NCI-H1930 (cell line): ENCODE measurements at regions not wholly inside any gene's neighbourhood (a gene's known extent, or its start where the extent isn't known, plus 50 kb on each side); places are given as distances from the start of the nearest gene placed in this dataset.

Experiments used
- DNase-seq, 2 experiments: peaks; one replicate each; lab custom pipeline; 2025; lab: John Stamatoyannopoulos, UW

- no peak for DNase-seq
Observed at GRCh38 chr13:36493046-36493445, 60.8 kb downstream of the CCNA1 start.

GRCh38 chr13:36495431-36495830 is 63.1 kb downstream of the CCNA1 start:
- DNase-seq: no peak

- DNase-seq: no peak
Observed at GRCh38 chr13:36509369-36509768, 77.1 kb downstream of the CCNA1 start.

- DNase-seq: no peak
Observed at GRCh38 chr13:36512771-36513170, 80.5 kb downstream of the CCNA1 start.

- no peak for DNase-seq
Observed at GRCh38 chr13:36513266-36513665, 81.0 kb downstream of the CCNA1 start.

- no peak for DNase-seq
Observed at GRCh38 chr13:36515466-36515865, 83.2 kb downstream of the CCNA1 start.

GRCh38 chr13:36516225-36516624 is 83.9 kb downstream of the CCNA1 start:
- no peak for DNase-seq

GRCh38 chr13:36518707-36519106 is 86.4 kb downstream of the CCNA1 start:
- DNase-seq: no peak

- DNase-seq: no peak
Observed at GRCh38 chr13:36519432-36519831, 87.1 kb downstream of the CCNA1 start.

GRCh38 chr13:36520111-36520510 is 87.8 kb downstream of the CCNA1 start:
- DNase-seq: no peak

GRCh38 chr13:36526897-36527296 is 94.6 kb downstream of the CCNA1 start:
- no peak for DNase-seq

- DNase-seq: no peak
Observed at GRCh38 chr13:36528105-36528504, 95.8 kb downstream of the CCNA1 start.

- DNase-seq: no peak
Observed at GRCh38 chr13:36530050-36530789, 97.9 kb downstream of the CCNA1 start.

- no peak for DNase-seq
Observed at GRCh38 chr13:36530861-36531590, 98.7 kb downstream of the CCNA1 start.

DNA sequence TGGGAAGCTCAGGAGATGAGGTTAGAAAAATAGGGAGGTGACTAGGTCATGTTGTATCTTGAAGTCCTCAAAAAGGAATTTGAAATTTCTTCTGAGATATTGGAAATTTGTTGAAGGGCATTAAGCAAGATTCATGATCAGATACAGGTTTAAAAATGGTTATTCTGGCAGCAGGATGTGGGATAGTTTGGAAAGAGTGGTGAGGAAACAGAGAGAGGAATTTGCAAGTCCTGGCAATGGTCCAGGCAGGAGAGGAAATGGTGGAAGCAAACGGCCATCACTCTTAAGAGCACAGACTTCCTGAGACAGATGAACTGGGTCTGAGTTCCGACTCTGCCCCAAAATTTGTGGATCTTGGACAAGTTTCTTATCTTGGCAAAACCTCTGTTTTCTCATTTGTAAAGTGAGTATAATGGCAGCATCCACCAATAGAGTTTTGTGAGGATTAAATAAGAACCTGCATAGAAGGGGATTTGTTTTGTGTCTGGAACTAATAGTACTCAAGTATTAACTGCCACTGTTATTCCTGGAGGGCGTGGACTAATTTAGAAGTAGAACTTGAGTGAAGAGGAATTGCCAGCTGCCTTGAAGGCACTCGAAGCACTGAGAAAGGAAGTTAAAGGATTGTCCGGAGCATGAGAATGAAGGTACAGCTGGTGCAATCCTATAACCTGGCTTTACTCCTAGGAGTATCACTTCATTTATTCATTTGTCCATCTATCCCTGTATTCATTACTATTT is 99.6 kb downstream of the CCNA1 start:
- DNase-seq: no peak

GRCh38 chr13:36533806-36534205 is 101.5 kb downstream of the CCNA1 start:
- DNase-seq: no peak

DNA sequence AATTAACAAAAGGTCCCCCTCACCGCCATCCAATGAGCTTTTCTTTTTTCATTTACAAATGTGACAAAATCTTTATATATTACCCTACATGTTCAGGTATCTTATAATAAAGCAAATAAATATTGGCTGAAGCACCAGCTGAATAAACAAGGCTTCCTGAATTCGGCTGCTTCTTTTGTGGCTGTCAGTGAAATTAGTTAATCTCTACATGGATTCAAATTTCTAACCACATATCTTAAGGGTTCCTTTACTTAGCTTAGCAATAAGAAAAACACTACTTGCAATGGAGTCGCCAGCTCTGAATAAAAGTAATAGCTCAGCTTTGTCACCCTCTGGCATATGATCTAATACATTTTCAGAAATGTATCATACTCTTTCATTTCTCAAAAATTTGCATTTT is 104.3 kb downstream of the CCNA1 start:
- no peak for DNase-seq

- peak; percentile 61 to 76 for DNase-seq
Observed at GRCh38 chr13:36543671-36544070, 111.4 kb downstream of the CCNA1 start.

- DNase-seq: peak; percentile 30 to 53
Observed at GRCh38 chr13:36548129-36548528, 115.8 kb downstream of the CCNA1 start.

- DNase-seq: no peak
Observed at GRCh38 chr13:36549126-36549702, 116.9 kb downstream of the CCNA1 start.

- peak in 1 of 2 experiments; percentile 53 for DNase-seq
Observed at GRCh38 chr13:36549755-36550154, 117.5 kb downstream of the CCNA1 start.

DNA sequence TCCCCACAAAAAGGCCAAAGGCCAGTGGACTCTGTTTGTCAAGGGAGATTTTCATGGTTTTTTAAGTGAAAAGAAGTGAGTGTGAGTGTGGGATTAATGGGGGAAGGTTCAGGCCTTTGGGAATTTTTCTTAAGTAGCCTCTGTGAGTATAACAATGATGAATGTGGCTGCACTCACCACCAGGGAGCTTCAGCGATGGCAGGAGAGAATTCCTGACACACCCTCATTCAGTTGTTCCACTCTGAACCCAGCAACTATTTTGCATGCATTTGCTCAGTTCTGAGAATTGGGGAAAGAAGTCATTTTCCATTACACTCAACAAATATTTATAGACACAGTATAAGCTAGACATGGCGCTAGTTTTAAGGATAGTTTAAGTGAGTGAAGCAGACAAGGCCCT is 117.9 kb downstream of the CCNA1 start:
- DNase-seq: no peak
